ENCODE measurements at regions not wholly inside any gene's neighbourhood (a gene's known extent, or its start where the extent isn't known, plus 50 kb on each side); places are given as distances from the start of the nearest gene placed in this dataset.

GRCh38 chr9:19903076-19903475 is 114.2 kb upstream of the SLC24A2 start (continued):
- TF ChIP-seq, protein P1, sequence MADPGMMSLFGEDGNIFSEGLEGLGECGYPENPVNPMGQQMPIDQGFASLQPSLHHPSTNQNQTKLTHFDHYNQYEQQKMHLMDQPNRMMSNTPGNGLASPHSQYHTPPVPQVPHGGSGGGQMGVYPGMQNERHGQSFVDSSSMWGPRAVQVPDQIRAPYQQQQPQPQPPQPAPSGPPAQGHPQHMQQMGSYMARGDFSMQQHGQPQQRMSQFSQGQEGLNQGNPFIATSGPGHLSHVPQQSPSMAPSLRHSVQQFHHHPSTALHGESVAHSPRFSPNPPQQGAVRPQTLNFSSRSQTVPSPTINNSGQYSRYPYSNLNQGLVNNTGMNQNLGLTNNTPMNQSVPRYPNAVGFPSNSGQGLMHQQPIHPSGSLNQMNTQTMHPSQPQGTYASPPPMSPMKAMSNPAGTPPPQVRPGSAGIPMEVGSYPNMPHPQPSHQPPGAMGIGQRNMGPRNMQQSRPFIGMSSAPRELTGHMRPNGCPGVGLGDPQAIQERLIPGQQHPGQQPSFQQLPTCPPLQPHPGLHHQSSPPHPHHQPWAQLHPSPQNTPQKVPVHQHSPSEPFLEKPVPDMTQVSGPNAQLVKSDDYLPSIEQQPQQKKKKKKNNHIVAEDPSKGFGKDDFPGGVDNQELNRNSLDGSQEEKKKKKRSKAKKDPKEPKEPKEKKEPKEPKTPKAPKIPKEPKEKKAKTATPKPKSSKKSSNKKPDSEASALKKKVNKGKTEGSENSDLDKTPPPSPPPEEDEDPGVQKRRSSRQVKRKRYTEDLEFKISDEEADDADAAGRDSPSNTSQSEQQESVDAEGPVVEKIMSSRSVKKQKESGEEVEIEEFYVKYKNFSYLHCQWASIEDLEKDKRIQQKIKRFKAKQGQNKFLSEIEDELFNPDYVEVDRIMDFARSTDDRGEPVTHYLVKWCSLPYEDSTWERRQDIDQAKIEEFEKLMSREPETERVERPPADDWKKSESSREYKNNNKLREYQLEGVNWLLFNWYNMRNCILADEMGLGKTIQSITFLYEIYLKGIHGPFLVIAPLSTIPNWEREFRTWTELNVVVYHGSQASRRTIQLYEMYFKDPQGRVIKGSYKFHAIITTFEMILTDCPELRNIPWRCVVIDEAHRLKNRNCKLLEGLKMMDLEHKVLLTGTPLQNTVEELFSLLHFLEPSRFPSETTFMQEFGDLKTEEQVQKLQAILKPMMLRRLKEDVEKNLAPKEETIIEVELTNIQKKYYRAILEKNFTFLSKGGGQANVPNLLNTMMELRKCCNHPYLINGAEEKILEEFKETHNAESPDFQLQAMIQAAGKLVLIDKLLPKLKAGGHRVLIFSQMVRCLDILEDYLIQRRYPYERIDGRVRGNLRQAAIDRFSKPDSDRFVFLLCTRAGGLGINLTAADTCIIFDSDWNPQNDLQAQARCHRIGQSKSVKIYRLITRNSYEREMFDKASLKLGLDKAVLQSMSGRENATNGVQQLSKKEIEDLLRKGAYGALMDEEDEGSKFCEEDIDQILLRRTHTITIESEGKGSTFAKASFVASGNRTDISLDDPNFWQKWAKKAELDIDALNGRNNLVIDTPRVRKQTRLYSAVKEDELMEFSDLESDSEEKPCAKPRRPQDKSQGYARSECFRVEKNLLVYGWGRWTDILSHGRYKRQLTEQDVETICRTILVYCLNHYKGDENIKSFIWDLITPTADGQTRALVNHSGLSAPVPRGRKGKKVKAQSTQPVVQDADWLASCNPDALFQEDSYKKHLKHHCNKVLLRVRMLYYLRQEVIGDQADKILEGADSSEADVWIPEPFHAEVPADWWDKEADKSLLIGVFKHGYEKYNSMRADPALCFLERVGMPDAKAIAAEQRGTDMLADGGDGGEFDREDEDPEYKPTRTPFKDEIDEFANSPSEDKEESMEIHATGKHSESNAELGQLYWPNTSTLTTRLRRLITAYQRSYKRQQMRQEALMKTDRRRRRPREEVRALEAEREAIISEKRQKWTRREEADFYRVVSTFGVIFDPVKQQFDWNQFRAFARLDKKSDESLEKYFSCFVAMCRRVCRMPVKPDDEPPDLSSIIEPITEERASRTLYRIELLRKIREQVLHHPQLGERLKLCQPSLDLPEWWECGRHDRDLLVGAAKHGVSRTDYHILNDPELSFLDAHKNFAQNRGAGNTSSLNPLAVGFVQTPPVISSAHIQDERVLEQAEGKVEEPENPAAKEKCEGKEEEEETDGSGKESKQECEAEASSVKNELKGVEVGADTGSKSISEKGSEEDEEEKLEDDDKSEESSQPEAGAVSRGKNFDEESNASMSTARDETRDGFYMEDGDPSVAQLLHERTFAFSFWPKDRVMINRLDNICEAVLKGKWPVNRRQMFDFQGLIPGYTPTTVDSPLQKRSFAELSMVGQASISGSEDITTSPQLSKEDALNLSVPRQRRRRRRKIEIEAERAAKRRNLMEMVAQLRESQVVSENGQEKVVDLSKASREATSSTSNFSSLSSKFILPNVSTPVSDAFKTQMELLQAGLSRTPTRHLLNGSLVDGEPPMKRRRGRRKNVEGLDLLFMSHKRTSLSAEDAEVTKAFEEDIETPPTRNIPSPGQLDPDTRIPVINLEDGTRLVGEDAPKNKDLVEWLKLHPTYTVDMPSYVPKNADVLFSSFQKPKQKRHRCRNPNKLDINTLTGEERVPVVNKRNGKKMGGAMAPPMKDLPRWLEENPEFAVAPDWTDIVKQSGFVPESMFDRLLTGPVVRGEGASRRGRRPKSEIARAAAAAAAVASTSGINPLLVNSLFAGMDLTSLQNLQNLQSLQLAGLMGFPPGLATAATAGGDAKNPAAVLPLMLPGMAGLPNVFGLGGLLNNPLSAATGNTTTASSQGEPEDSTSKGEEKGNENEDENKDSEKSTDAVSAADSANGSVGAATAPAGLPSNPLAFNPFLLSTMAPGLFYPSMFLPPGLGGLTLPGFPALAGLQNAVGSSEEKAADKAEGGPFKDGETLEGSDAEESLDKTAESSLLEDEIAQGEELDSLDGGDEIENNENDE (IDR thresholded peaks at IDR 0.05; ENCODE audit: insufficient replicate concordance, low read length): no peak
- TF ChIP-seq NRF1 (IDR thresholded peaks at IDR 0.05; ENCODE audit: low read depth, low read length) (no peak), ASH2L (IDR thresholded peaks at IDR 0.05; ENCODE audit: low read length) (no peak), SIRT6 (IDR thresholded peaks at IDR 0.05; ENCODE audit: low read length) (no peak), FOSL1 (IDR thresholded peaks at IDR 0.05; ENCODE audit: insufficient read depth, low read depth, low read length) (no peak), ZNF274 (IDR thresholded peaks at IDR 0.05; ENCODE audit: borderline replicate concordance, extremely low read depth, low read length) (no peak), EGR1 (IDR thresholded peaks at IDR 0.05; ENCODE audit: borderline replicate concordance, low read depth, low read length) (no peak), BACH1 (IDR thresholded peaks at IDR 0.05; ENCODE audit: low read length) (no peak), JUND (IDR thresholded peaks at IDR 0.05; ENCODE audit: low read length) (no peak), SUZ12 (IDR thresholded peaks at IDR 0.05; ENCODE audit: low read length) (no peak), SAP30 (IDR thresholded peaks at IDR 0.05; ENCODE audit: insufficient read depth, insufficient replicate concordance, low read length) (no peak), POLR2A (IDR thresholded peaks at IDR 0.05; ENCODE audit: control extremely low read depth in 1 of 2, low read depth in 2 of 2, low read length in 2 of 2) (no peak), HDAC6 (IDR thresholded peaks at IDR 0.05; ENCODE audit: low read depth, low read length) (no peak)
- TF ChIP-seq, protein P2, sequence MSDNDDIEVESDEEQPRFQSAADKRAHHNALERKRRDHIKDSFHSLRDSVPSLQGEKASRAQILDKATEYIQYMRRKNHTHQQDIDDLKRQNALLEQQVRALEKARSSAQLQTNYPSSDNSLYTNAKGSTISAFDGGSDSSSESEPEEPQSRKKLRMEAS (IDR thresholded peaks at IDR 0.05): no peak

All from H1 (cell line).